HTR-8/SVneo (cell line): ENCODE measurements at regions not wholly inside any gene's neighbourhood (a gene's known extent, or its start where the extent isn't known, plus 50 kb on each side); places are given as distances from the start of the nearest gene placed in this dataset.

Source experiments
- DNase-seq: peaks from one replicate; pipeline ENCODE4 v3.0.0; 2011; ENCODE audit warnings: low spot score, mixed read lengths; ENCODE audit not compliant: insufficient read length
- FAIRE-seq: peaks from 2 replicates; lab custom pipeline; 2011; peaks lifted over from hg19 to GRCh38; lab: Jason Lieb, UNC

- FAIRE-seq: no peak
- no peak for DNase-seq
Measured at GRCh38 chr7:42858570-42858969, 53.3 kb downstream of the C7orf25 start.

GRCh38 chr7:42856605-42856987 is 55.3 kb downstream of the C7orf25 start:
- no peak for DNase-seq
- no peak for FAIRE-seq

- FAIRE-seq: no peak
- no peak for DNase-seq
Measured at GRCh38 chr7:42854571-42855118, 57.2 kb downstream of the C7orf25 start.

- no peak for DNase-seq
- no peak for FAIRE-seq
Measured at GRCh38 chr7:42852531-42852930, 59.3 kb downstream of the C7orf25 start.

GRCh38 chr7:42843205-42843800 is 68.6 kb downstream of the C7orf25 start:
- FAIRE-seq: no peak
- no peak for DNase-seq

GRCh38 chr7:42834676-42835075 is 77.2 kb downstream of the C7orf25 start:
- DNase-seq (no peak), FAIRE-seq (no peak)

GRCh38 chr7:42833411-42833810 is 78.5 kb downstream of the C7orf25 start:
- FAIRE-seq (no peak), DNase-seq (no peak)

GRCh38 chr7:42832667-42833066 is 79.2 kb downstream of the C7orf25 start:
- DNase-seq: no peak
- no peak for FAIRE-seq

- peak; percentile 22 for DNase-seq
- FAIRE-seq: no peak
Measured at GRCh38 chr7:42831718-42832522, 80.0 kb downstream of the C7orf25 start.

- FAIRE-seq (peak; percentile 67), DNase-seq (no peak)
Measured at GRCh38 chr7:42831006-42831717, 80.7 kb downstream of the C7orf25 start.

GRCh38 chr7:42812779-42813178 is 99.1 kb downstream of the C7orf25 start:
- no peak for FAIRE-seq
- no peak for DNase-seq

- FAIRE-seq (no peak), DNase-seq (no peak)
Measured at GRCh38 chr7:42805601-42806000, 106.3 kb downstream of the C7orf25 start.

GRCh38 chr7:42794673-42795072 is 117.2 kb downstream of the C7orf25 start:
- no peak for FAIRE-seq
- DNase-seq: no peak

- no peak for FAIRE-seq
- no peak for DNase-seq
Measured at GRCh38 chr7:42792841-42793240, 119.0 kb downstream of the C7orf25 start.

- no peak for DNase-seq
- no peak for FAIRE-seq
Measured at GRCh38 chr7:42790196-42790595, 121.7 kb downstream of the C7orf25 start.

GRCh38 chr7:42774436-42774835 is 137.4 kb downstream of the C7orf25 start:
- no peak for FAIRE-seq
- no peak for DNase-seq

- no peak for FAIRE-seq
Measured at GRCh38 chr7:42770114-42770513, 141.8 kb downstream of the C7orf25 start.

GRCh38 chr7:42768045-42768444 is 143.8 kb downstream of the C7orf25 start:
- FAIRE-seq (no peak), DNase-seq (no peak)

More at GRCh38 chr7:42770114-42770513, 141.8 kb downstream of the C7orf25 start:
- no peak for DNase-seq

- FAIRE-seq (no peak), DNase-seq (no peak)
Measured at GRCh38 chr7:42766782-42767423, 145.0 kb downstream of the C7orf25 start.

GRCh38 chr7:42765931-42766330 is 145.9 kb downstream of the C7orf25 start:
- FAIRE-seq (no peak), DNase-seq (no peak)
